HS-27A (cell line): ENCODE measurements at regions not wholly inside any gene's neighbourhood (a gene's known extent, or its start where the extent isn't known, plus 50 kb on each side); places are given as distances from the start of the nearest gene placed in this dataset.
"Not testable (repeated sequence)": the region's sequence is repeated elsewhere in the genome, so short reads cannot be mapped to it uniquely, and the experiment has no call there.

Experiments used
- DNase-seq: peaks from one replicate; pipeline ENCODE4 v3.0.0-alpha.2; 2012; ENCODE audit warnings: low read depth, missing footprints

- DNase-seq = no peak
Measured at GRCh38 chr3:87719060-87719459, 339.7 kb downstream of the CGGBP1 start.

DNA sequence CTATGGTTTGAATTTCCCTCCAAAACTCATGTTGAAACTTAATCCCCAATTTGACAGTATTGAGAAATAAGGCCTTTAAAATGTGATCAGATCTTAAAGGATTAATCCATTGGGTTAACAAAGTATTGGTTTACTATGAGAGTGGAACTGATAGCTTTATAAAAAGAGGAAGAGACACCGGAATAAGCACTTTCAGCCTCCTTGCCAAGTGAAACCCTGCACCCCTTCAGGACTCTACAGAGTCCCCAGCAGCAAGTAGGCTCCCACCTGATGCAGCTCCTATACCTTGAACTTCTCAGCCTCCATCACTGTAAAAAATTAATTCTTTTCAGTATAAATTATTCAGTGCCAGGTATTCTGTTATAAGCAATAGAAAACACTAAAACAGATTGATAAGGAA is 348.3 kb downstream of the CGGBP1 start:
- no peak for DNase-seq

DNA sequence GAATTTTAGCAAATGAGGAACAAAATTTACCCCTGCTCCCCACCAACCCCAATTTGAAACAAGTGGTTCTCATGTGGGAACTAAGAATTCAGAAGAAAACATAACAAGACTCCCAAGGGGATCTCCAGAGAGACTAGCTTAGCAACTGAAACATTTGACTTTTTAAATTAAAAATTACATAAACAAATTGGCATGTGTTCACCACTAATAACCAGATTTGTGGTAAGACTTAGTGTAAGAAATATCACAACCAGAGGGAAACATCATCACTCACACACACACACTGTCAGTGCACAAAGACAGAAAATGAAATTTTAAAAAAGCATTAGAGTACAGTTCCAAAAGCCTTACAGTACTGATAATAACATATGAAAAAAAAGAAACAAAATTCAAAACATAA is 348.8 kb downstream of the CGGBP1 start:
- no peak for DNase-seq

GRCh38 chr3:87706176-87706575 is 352.6 kb downstream of the CGGBP1 start:
- DNase-seq = no peak

- DNase-seq = no peak
Measured at GRCh38 chr3:87702600-87702999, 356.2 kb downstream of the CGGBP1 start.

DNA sequence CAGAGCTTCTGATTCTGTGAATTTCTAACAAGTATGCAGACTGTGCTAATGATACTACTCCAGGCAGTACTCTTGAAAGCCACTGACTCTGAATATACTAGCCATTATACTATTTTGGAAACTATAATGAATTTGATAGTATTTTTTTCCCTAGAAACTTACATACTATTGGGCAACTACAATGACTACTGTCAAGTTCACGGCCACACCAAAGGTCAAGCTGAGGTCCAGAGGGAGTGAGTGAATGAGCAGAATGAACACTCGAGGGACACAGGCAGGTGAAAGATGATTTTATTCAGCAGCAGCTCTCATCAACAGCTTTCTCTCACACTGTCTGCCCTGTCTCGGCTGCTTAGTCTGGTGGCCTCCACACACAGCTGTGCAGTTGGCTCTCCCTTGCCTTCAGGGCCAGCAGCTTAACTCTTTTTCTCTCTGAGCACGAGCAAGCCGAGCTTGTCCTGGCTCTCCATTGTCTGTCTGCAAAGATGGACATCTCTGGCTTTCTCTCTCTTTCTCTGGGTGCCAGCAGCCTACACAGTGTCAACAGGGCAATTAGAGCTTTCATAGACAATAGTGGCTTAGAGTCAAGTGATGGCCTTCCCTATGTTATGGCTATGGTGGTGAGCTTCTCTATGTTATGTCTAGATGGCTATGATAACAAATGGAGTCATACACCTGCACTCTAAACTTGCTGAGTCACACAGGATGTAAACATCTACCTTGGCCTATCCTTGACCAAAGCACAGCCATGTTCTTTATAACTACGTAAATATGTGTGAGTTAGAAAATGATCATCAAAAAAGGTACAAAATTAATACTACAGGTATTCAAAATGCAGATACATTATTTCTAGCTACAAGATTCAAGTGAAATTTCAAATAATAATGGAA is 362.4 kb downstream of the CGGBP1 start:
- no peak for DNase-seq

DNA sequence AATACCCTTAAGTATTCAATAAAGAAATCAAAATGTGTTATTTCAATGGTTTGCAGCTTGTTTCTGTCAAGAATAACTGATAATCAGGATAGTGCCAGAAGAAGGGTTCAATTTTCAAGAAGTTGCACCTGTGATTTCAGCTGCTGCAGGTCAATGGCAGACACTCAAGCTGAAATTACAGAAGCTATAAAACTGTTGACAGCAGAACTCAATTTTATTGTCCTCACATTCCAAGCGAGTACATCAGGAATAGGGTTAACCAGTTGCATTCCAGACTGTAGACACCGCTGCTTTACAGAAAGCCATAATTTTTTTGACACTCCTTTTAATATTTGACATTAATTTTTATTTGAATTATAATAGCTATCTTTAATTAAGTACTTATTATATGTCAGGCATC is 364.1 kb downstream of the CGGBP1 start:
- no peak for DNase-seq

DNA sequence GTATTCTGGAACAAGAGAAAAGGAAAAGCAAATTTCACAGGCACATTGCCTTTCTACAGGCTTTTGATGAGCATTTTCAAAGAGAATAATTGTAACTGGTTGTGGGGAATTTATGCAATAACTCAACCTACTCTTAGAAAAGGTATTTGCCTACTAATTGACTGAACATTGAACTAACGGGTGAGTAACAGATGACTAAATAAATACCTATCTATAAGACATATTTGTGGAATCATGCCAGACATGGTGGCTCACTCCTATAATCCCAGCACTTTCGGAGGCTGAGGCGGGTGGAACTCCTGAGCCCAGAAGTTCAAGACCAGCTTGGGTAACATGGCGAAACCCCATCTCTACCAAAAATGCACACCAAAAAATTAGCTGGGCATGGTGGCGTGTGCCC is 367.7 kb downstream of the CGGBP1 start:
- peak; percentile 22 for DNase-seq

DNA sequence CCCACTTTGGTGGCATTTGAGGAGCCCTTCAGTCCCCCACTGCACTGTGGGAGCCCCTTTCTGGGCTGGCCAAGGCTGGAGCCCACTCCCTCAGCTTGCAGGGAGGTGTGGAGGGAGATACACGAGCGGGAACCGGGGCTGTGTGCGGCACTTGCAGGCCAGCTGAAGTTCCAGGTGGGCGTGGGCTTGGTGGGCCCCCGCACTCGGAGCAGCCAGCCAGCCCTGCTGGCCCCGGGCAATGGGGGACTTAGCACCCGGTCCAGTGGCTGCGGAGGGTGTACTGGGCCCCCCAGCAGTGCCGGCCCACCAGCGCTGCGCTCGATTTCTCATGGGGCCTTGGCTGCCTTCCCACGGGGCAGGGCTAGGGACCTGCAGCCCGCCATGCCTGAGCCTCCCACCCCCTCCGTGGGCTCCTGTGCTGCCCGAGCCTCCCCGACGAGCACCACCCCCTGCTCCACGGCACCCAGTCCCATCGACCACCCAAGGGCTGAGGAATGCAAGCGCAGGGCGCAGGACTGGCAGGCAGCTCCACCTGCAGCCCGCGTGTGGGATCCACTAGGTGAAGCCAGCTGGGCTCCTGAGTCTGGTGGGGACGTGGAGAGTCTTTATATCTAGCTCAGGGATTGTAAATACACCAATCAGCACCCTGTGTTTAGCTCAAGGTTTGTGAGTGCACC is 379.7 kb downstream of the CGGBP1 start:
- not testable (repeated sequence) for DNase-seq

DNA sequence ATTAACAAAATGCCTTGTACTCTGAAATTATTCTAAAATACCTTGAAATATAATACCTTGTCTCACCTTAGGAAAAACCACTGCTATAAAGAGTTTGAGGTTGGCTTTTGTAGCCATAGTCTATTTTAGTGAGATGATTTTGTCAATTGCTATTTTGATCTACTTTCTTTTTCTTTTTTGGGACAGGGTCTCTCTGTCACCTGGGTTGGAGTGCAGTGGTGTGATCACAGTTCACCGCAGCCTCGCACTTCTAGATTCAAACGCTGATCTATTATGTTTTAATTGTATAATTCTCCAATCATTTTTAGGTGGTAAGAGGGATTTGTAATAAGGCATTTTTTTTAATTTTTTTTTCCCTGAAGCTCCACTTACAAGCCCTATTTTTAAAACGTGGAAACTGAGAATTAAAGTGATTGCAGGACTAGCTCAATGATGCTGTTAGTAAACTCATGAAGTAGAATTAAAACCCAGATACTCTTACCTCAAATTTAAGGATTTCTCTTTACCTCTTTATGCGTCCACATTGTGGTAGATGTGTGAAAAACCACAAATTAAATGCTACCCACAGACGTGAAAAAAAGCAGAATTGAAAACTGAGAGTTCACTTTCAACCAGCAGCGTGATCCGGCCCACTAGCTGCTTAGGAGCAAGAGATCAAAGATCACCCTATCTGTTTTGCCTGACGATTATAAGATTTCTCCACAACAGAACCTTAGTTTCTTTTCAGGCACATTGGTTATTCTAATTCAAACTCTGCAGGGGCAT is 384.2 kb downstream of the CGGBP1 start:
- DNase-seq = no peak

DNA sequence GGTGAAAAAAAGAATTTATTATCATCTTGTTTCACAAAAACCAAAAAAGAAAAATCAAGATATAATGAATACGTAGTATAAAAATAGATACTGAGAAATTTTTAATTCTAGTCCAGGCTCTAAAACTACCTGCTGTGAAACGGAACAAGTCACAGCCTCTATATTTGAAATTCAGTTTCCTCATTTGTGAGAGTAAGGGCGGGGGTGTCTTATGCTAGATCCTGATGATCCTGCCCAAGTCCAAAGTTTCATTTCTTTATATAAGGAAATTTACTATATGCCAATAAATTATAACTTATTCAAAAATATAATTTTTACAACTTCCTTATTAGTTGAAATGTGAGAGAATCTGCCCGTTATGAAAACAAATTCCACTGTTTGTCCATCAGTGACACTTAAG is 385.7 kb downstream of the CGGBP1 start:
- no peak for DNase-seq

DNA sequence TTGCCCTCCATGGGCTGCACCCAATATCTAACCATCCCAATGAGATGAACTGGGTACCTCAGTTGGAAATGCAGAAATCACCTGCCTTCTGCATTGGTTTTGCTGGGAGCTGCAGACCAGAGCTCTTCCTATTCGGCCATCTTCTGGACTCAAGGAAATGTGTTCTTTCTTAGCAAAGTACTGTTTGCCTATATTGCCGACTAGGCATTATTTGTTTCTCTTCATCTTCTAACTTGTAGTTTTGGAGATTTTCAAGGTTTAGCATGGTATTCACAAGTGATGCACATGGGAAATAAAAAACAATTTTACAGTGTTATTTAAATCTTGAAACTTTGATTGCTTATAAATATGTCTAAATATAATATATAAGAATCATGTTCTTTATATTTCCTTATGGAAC is 377.8 kb upstream of the POU1F1 start:
- no peak for DNase-seq

GRCh38 chr3:87653138-87653537 is 376.8 kb upstream of the POU1F1 start:
- not testable (repeated sequence) for DNase-seq

GRCh38 chr3:87634426-87634825 is 358.0 kb upstream of the POU1F1 start:
- DNase-seq = no peak

- DNase-seq = no peak
Measured at GRCh38 chr3:87627316-87627715, 350.9 kb upstream of the POU1F1 start.

DNA sequence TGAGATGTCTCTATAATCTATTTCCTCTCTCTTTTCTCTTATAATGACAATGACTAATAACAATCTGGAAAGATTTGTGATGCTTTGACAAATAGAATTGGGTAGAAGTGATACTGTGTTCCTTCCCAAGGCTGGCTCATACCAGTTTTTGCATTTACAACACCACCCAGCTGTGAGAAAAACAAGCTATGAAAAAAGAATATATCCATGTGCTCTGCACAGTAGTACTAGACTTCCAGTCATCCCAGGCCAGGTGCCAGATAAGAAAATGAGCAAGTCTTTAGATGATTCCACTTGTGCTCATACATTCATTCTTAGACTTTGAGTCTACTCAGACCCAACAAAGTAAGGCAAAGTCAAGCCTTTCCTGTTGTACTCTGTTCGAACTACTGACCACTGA is 350.2 kb upstream of the POU1F1 start:
- no peak for DNase-seq

DNA sequence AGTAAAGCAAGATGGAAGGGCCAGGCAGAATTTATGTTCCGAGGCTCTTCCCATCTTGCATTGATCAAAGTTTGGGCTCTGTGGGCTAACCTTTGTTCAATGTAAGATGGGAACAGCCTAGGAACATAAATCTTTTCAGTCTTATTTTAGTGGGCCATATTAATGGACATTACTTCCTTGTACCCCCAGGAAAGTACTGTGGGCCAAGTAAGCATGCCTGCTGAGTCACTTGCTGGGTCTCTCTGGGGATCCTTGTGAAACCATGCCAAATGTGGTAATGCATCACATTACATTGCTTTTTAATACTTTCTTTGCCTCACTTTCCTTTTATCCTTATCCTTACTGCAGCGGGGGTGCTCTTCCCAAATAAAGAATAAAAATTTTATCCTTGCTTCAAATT is 349.5 kb upstream of the POU1F1 start:
- DNase-seq = no peak

GRCh38 chr3:87624860-87625259 is 348.5 kb upstream of the POU1F1 start:
- DNase-seq = no peak

- DNase-seq = no peak
Measured at GRCh38 chr3:87621667-87622066, 345.3 kb upstream of the POU1F1 start.

GRCh38 chr3:87615506-87615905 is 339.1 kb upstream of the POU1F1 start:
- no peak for DNase-seq

DNA sequence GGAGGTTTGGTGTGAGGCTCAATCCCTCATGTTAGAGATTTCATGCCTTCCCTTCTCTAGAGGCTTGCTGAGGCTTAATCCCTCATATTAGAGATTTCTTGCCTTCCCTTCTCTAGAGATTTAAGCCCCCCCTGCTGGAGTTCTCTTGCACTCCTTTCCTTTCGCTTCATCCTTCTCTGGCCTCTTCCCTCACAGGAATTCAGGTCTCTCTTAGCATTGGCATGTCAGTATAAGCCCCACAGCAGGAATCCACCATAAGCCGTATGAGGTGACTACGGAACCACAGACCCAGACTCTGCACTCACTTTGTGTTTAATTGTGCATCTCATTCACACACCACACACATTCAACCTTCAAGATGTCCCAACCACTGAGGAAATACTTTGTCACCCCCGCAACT is 338.6 kb upstream of the POU1F1 start:
- DNase-seq = no peak

DNA sequence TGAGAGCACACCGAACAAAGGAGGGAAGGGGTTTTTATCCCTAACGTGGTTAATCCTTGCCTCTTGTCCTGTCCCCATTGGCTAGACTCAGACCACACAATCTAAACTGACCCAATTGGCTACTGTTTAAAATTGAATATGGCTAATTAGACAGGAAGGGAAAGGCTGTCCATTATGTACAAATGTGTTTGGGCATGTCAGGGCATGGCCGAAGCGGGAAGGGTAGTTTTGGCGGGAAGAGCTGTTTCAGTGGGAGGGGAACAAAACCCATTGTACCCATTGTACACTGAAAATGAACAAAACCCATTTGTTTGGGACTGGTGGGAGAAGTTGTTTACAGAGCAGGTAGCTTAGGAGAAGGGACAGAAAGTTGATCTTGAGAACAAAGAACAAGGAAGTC is 330.9 kb upstream of the POU1F1 start:
- no peak for DNase-seq

DNA sequence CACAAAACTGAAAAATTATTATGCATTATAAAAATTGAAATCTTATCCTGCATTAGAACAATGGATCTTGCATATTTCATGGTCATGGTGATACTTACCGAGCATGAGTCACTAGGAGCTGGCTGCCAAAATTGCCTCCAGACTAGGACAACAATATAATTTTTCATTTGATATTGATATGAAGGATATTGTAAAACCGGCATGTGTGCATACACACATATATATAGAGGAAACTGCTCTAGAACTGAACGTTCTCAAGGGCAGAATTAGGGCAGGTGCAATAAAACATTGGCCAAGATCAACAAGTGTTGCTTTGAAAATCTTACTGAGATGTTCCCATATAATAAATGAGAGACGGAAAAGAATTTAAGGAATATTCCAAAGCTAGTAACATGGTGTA is 319.4 kb upstream of the POU1F1 start:
- DNase-seq = no peak
